ENCODE measurements at regions not wholly inside any gene's neighbourhood (a gene's known extent, or its start where the extent isn't known, plus 50 kb on each side); places are given as distances from the start of the nearest gene placed in this dataset.

- Histone ChIP-seq H3K4me3 (ENCODE audit: low read depth, low read length, poor library complexity, severe bottlenecking) (no peak overlapping the region), H4K20me1 (ENCODE audit: insufficient read depth, low read length) (no peaks in the 10 kb centered on the region), H3K4me1 (ENCODE audit: insufficient read depth, low read length, poor library complexity, severe bottlenecking) (no peaks in the 10 kb centered on the region), H3K9me2 (ENCODE audit: insufficient read depth, low read length) (no peaks in the 10 kb centered on the region), H3K27ac (ENCODE audit: low read depth, low read length, poor library complexity, severe bottlenecking) (no peak overlapping the region), H3K4me2 (ENCODE audit: low read length) (no peak overlapping the region), H3K9me3 (ENCODE audit: low read length) (no peaks in the 10 kb centered on the region), H3K79me2 (ENCODE audit: insufficient read depth, low read depth, low read length) (no peaks in the 10 kb centered on the region), H3K36me3 (ENCODE audit: insufficient read depth, low read length) (no peaks in the 10 kb centered on the region), H2AFZ (ENCODE audit: low read length) (no peak overlapping the region)
- CTCF ChIA-PET (ENCODE audit: unreplicated experiment) = no interaction called here
- intact Hi-C loops (cut with micrococcal nuclease; ENCODE audit: unreplicated experiment) = no loop called here
- POLR2A ChIA-PET = no interaction called here
- BruUV-seq (replicated peaks) = no TSS peak
- no peak for TF ChIP-seq EZH2phosphoT487 (IDR thresholded peaks at IDR 0.05; ENCODE audit: borderline replicate concordance, low read depth, low read length)
- no peak for TF ChIP-seq CTCF (conservative IDR thresholded peaks at IDR 0.05; ENCODE audit: low read length)
- peak; percentile 33 for DNase-seq (ENCODE audit: low spot score)
Measured at GRCh38 chr16:86975445-86975844, 341.7 kb downstream of the C16orf95 start.

GRCh38 chr16:86977076-86977676 is 340.0 kb downstream of the C16orf95 start:
- Histone ChIP-seq H3K79me2 (ENCODE audit: insufficient read depth, low read depth, low read length) (no peaks in the 10 kb centered on the region), H3K4me2 (ENCODE audit: low read length) (no peak overlapping the region), H4K20me1 (ENCODE audit: insufficient read depth, low read length) (no peaks in the 10 kb centered on the region), H3K36me3 (ENCODE audit: insufficient read depth, low read length) (no peaks in the 10 kb centered on the region), H2AFZ (ENCODE audit: low read length) (no peak overlapping the region), H3K4me1 (ENCODE audit: insufficient read depth, low read length, poor library complexity, severe bottlenecking) (no peaks in the 10 kb centered on the region), H3K27ac (ENCODE audit: low read depth, low read length, poor library complexity, severe bottlenecking) (no peak overlapping the region), H3K9me3 (ENCODE audit: low read length) (no peaks in the 10 kb centered on the region), H3K4me3 (ENCODE audit: low read depth, low read length, poor library complexity, severe bottlenecking) (no peak overlapping the region), H3K9me2 (ENCODE audit: insufficient read depth, low read length) (no peaks in the 10 kb centered on the region)
- POLR2A ChIA-PET = no interaction called here
- no TSS peak for BruUV-seq (replicated peaks)
- CTCF ChIA-PET (ENCODE audit: unreplicated experiment) = interaction anchor here (0.6 to 0.7 kb wide), 2 partner anchors 260 to 1240 kb away, joined by 3 to 4 read pairs; no protein-coding TSS in a partner anchor
- no peak for DNase-seq (ENCODE audit: low spot score)
- intact Hi-C loops (cut with micrococcal nuclease; ENCODE audit: unreplicated experiment) = no loop called here
- no peak for TF ChIP-seq CTCF (conservative IDR thresholded peaks at IDR 0.05; ENCODE audit: low read length)
- no peak for TF ChIP-seq EZH2phosphoT487 (IDR thresholded peaks at IDR 0.05; ENCODE audit: borderline replicate concordance, low read depth, low read length)

GRCh38 chr16:86978445-86979030 is 338.7 kb downstream of the C16orf95 start:
- no peak for TF ChIP-seq CTCF (conservative IDR thresholded peaks at IDR 0.05; ENCODE audit: low read length)
- no peak for TF ChIP-seq EZH2phosphoT487 (IDR thresholded peaks at IDR 0.05; ENCODE audit: borderline replicate concordance, low read depth, low read length)
- CTCF ChIA-PET (ENCODE audit: unreplicated experiment) = no interaction called here
- intact Hi-C loops (cut with micrococcal nuclease; ENCODE audit: unreplicated experiment) = no loop called here
- H2AFZ ChIP-seq (ENCODE audit: low read length) = no peak overlapping the region
- no peak overlapping the region for H3K4me2 ChIP-seq (ENCODE audit: low read length)
- no peaks in the 10 kb centered on the region for H3K9me2 ChIP-seq (ENCODE audit: insufficient read depth, low read length)
- no TSS peak for BruUV-seq (replicated peaks)
- H3K9me3 ChIP-seq (ENCODE audit: low read length) = no peaks in the 10 kb centered on the region
- no peaks in the 10 kb centered on the region for H4K20me1 ChIP-seq (ENCODE audit: insufficient read depth, low read length)
- POLR2A ChIA-PET = no interaction called here
- H3K4me3 ChIP-seq (ENCODE audit: low read depth, low read length, poor library complexity, severe bottlenecking) = no peak overlapping the region
- no peaks in the 10 kb centered on the region for H3K36me3 ChIP-seq (ENCODE audit: insufficient read depth, low read length)
- DNase-seq (ENCODE audit: low spot score) = no peak
- H3K79me2 ChIP-seq (ENCODE audit: insufficient read depth, low read depth, low read length) = no peaks in the 10 kb centered on the region
- no peaks in the 10 kb centered on the region for H3K4me1 ChIP-seq (ENCODE audit: insufficient read depth, low read length, poor library complexity, severe bottlenecking)
- no peak overlapping the region for H3K27ac ChIP-seq (ENCODE audit: low read depth, low read length, poor library complexity, severe bottlenecking)

Data from OCI-LY7 (cell line).